ENCODE measurements at regions not wholly inside any gene's neighbourhood (a gene's known extent, or its start where the extent isn't known, plus 50 kb on each side); places are given as distances from the start of the nearest gene placed in this dataset.
"Not testable (repeated sequence)": the region's sequence is repeated elsewhere in the genome, so short reads cannot be mapped to it uniquely, and the experiment has no call there.

- not testable (repeated sequence) for H3K4me1 ChIP-seq (ENCODE audit: low read length); H4K20me1 ChIP-seq (ENCODE audit: insufficient read depth, low read length); H3K36me3 ChIP-seq (replicated peaks; ENCODE audit: low read depth, low read length); H2AFZ ChIP-seq (ENCODE audit: low read depth, low read length); H3K27ac ChIP-seq (ENCODE audit: low read length); H3K4me3 ChIP-seq (ENCODE audit: low read length); H3K27me3 ChIP-seq (ENCODE audit: low read depth, low read length); H3K4me2 ChIP-seq (ENCODE audit: low read length); H3K9me3 ChIP-seq (ENCODE audit: insufficient read depth, low read length); H3K9ac ChIP-seq (ENCODE audit: low read length); H3K79me2 ChIP-seq (ENCODE audit: low read length)
Observed at GRCh38 chr1:176396604-176397395, 66.2 kb upstream of the PAPPA2 start.

- no peak overlapping the region for H3K4me3 ChIP-seq (ENCODE audit: low read length)
- no peaks in the 10 kb centered on the region for H3K9me3 ChIP-seq (ENCODE audit: insufficient read depth, low read length)
- TF ChIP-seq EZH2phosphoT487 (IDR thresholded peaks at IDR 0.05; ENCODE audit: low read depth) = no peak
- no peak for TF ChIP-seq CTCF (IDR thresholded peaks at IDR 0.05; ENCODE audit: low read depth, low read length)
Observed at GRCh38 chr1:176391621-176392020, 71.4 kb upstream of the PAPPA2 start.

GRCh38 chr1:176384841-176385240 lies 78.1 kb upstream of the PAPPA2 start:
- H3K4me2 ChIP-seq (ENCODE audit: low read length) = no peak overlapping the region
- H3K79me2 ChIP-seq (ENCODE audit: low read length) = no peaks in the 10 kb centered on the region
- H3K36me3 ChIP-seq (replicated peaks; ENCODE audit: low read depth, low read length) = no peaks in the 10 kb centered on the region
- H3K4me1 ChIP-seq (ENCODE audit: low read length) = no peaks in the 10 kb centered on the region
- H3K4me3 ChIP-seq (ENCODE audit: low read length) = no peak overlapping the region
- H3K27me3 ChIP-seq (ENCODE audit: low read depth, low read length) = peaks cover 21% of the 10 kb centered on the region; the same call in 1 of the 2 replicates
- no peaks in the 10 kb centered on the region for H3K9me3 ChIP-seq (ENCODE audit: insufficient read depth, low read length)
- no peak overlapping the region for H3K27ac ChIP-seq (ENCODE audit: low read length)
- H4K20me1 ChIP-seq (ENCODE audit: insufficient read depth, low read length) = no peaks in the 10 kb centered on the region
- TF ChIP-seq CTCF (IDR thresholded peaks at IDR 0.05; ENCODE audit: low read depth, low read length) (no peak), EZH2phosphoT487 (IDR thresholded peaks at IDR 0.05; ENCODE audit: low read depth) (no peak)
- H3K9ac ChIP-seq (ENCODE audit: low read length) = no peak overlapping the region
- H2AFZ ChIP-seq (ENCODE audit: low read depth, low read length) = no peak overlapping the region

More at GRCh38 chr1:176391621-176392020, 71.4 kb upstream of the PAPPA2 start:
- Histone ChIP-seq H3K9ac (ENCODE audit: low read length) (no peak overlapping the region), H3K4me1 (ENCODE audit: low read length) (no peaks in the 10 kb centered on the region), H4K20me1 (ENCODE audit: insufficient read depth, low read length) (no peaks in the 10 kb centered on the region), H2AFZ (ENCODE audit: low read depth, low read length) (no peak overlapping the region), H3K36me3 (replicated peaks; ENCODE audit: low read depth, low read length) (no peaks in the 10 kb centered on the region), H3K27me3 (ENCODE audit: low read depth, low read length) (no peaks in the 10 kb centered on the region), H3K27ac (ENCODE audit: low read length) (no peak overlapping the region), H3K4me2 (ENCODE audit: low read length) (no peak overlapping the region), H3K79me2 (ENCODE audit: low read length) (no peaks in the 10 kb centered on the region)

- Histone ChIP-seq H3K9me3 (ENCODE audit: insufficient read depth, low read length) (no peaks in the 10 kb centered on the region), H3K4me2 (ENCODE audit: low read length) (no peak overlapping the region), H3K4me1 (ENCODE audit: low read length) (no peaks in the 10 kb centered on the region), H2AFZ (ENCODE audit: low read depth, low read length) (no peak overlapping the region), H3K27ac (ENCODE audit: low read length) (no peak overlapping the region), H3K27me3 (ENCODE audit: low read depth, low read length) (peaks cover 35% of the 10 kb centered on the region), H3K9ac (ENCODE audit: low read length) (no peak overlapping the region), H3K36me3 (replicated peaks; ENCODE audit: low read depth, low read length) (no peaks in the 10 kb centered on the region), H4K20me1 (ENCODE audit: insufficient read depth, low read length) (no peaks in the 10 kb centered on the region), H3K79me2 (ENCODE audit: low read length) (no peaks in the 10 kb centered on the region), H3K4me3 (ENCODE audit: low read length) (no peak overlapping the region)
- no peak for TF ChIP-seq EZH2phosphoT487 (IDR thresholded peaks at IDR 0.05; ENCODE audit: low read depth)
Observed at GRCh38 chr1:176382163-176382562, 80.8 kb upstream of the PAPPA2 start.

GRCh38 chr1:176379626-176380339 lies 83.2 kb upstream of the PAPPA2 start:
- peaks cover 39% of the 10 kb centered on the region for H3K27me3 ChIP-seq (ENCODE audit: low read depth, low read length)
- H3K4me2 ChIP-seq (ENCODE audit: low read length) = no peak overlapping the region
- H3K9me3 ChIP-seq (ENCODE audit: insufficient read depth, low read length) = no peaks in the 10 kb centered on the region
- H3K4me3 ChIP-seq (ENCODE audit: low read length) = no peak overlapping the region
- H3K9ac ChIP-seq (ENCODE audit: low read length) = no peak overlapping the region
- TF ChIP-seq EZH2phosphoT487 (IDR thresholded peaks at IDR 0.05; ENCODE audit: low read depth) (no peak), CTCF (IDR thresholded peaks at IDR 0.05; ENCODE audit: low read depth, low read length) (no peak)
- no peaks in the 10 kb centered on the region for H4K20me1 ChIP-seq (ENCODE audit: insufficient read depth, low read length)
- H3K4me1 ChIP-seq (ENCODE audit: low read length) = no peaks in the 10 kb centered on the region
- H3K79me2 ChIP-seq (ENCODE audit: low read length) = no peaks in the 10 kb centered on the region
- H3K36me3 ChIP-seq (replicated peaks; ENCODE audit: low read depth, low read length) = no peaks in the 10 kb centered on the region
- H2AFZ ChIP-seq (ENCODE audit: low read depth, low read length) = no peak overlapping the region
- no peak overlapping the region for H3K27ac ChIP-seq (ENCODE audit: low read length)

Measured in OCI-LY3 (cell line).